Trophoblast cell (in vitro differentiated cells and primary cell): ENCODE measurements at regions not wholly inside any gene's neighbourhood (a gene's known extent, or its start where the extent isn't known, plus 50 kb on each side); places are given as distances from the start of the nearest gene placed in this dataset.

Experiments used
- DNase-seq, 2 donors: peaks; one replicate each; pipeline ENCODE4 v3.0.0-alpha.2; 2016
- H2AFZ ChIP-seq: 2 replicates; pipeline ENCODE4 v1.6.1; 2013; ENCODE audit warnings: low read length, moderate library complexity, mild to moderate bottlenecking; ENCODE audit not compliant: insufficient read depth, poor library complexity
- H2AK5ac ChIP-seq: 2 replicates; pipeline ENCODE4 v1.6.1; 2013; ENCODE audit warnings: mild to moderate bottlenecking, low read length
- H2BK120ac ChIP-seq: 2 replicates; pipeline ENCODE4 v1.6.1; 2013; ENCODE audit warnings: low read length, mild to moderate bottlenecking, moderate library complexity; ENCODE audit not compliant: insufficient read depth, poor library complexity
- H2BK12ac ChIP-seq: 2 replicates; pipeline ENCODE4 v1.6.1; 2013; ENCODE audit warnings: mild to moderate bottlenecking, low read length, moderate library complexity
- H2BK5ac ChIP-seq: 2 replicates; pipeline ENCODE4 v1.6.1; 2013; ENCODE audit warnings: low read length, low read depth, moderate library complexity, mild to moderate bottlenecking; ENCODE audit not compliant: poor library complexity
- H3K14ac ChIP-seq: 2 replicates; pipeline ENCODE4 v1.6.1; 2013; ENCODE audit warnings: mild to moderate bottlenecking, low read length
- H3K18ac ChIP-seq: 2 replicates; pipeline ENCODE4 v1.6.1; 2013; ENCODE audit warnings: mild to moderate bottlenecking, low read length
- H3K23ac ChIP-seq: 2 replicates; pipeline ENCODE4 v1.6.1; 2013; ENCODE audit warnings: low read length
- H3K27ac ChIP-seq: 2 replicates; pipeline ENCODE4 v1.5.1; 2013; ENCODE audit warnings: low read depth, mild to moderate bottlenecking, inconsistent platforms, low read length, moderate library complexity
- H3K27me3 ChIP-seq: 2 replicates; pipeline ENCODE4 v1.6.1; 2013; ENCODE audit warnings: inconsistent platforms, mild to moderate bottlenecking, low read length, moderate library complexity; ENCODE audit not compliant: insufficient read depth
- H3K36me3 ChIP-seq, 2 experiments: 1 replicate in 1 of 2; 2 replicates in 1 of 2; pipeline ENCODE4 v1.6.1; 2013; ENCODE audit warnings: low read length in 2 of 2, mild to moderate bottlenecking in 2 of 2, moderate library complexity in 1 of 2; ENCODE audit not compliant: insufficient read depth in 2 of 2, control insufficient read depth in 1 of 2
- H3K4ac ChIP-seq: 2 replicates; pipeline ENCODE4 v1.6.1; 2013; ENCODE audit warnings: low read depth, mild to moderate bottlenecking, low read length, moderate library complexity
- H3K4me1 ChIP-seq, 2 experiments: 1 replicate in 1 of 2; 2 replicates in 1 of 2; pipeline ENCODE4 v1.6.1; 2013; ENCODE audit warnings: low read length in 2 of 2, mild to moderate bottlenecking in 2 of 2, moderate library complexity in 1 of 2; ENCODE audit not compliant: insufficient read depth in 2 of 2, control insufficient read depth in 1 of 2
- H3K4me2 ChIP-seq: 2 replicates; pipeline ENCODE4 v1.6.1; 2013; ENCODE audit warnings: inconsistent platforms, mild to moderate bottlenecking, low read length, moderate library complexity
- H3K4me3 ChIP-seq: 2 replicates; pipeline ENCODE4 v1.5.1; 2013; ENCODE audit warnings: mild to moderate bottlenecking, low read depth, low read length, inconsistent platforms
- H3K79me1 ChIP-seq: one replicate; pipeline ENCODE4 v1.6.1; 2013; ENCODE audit warnings: low read length
- H3K79me2 ChIP-seq: 2 replicates; pipeline ENCODE4 v1.6.1; 2013; ENCODE audit warnings: low read length, mild to moderate bottlenecking; ENCODE audit not compliant: control insufficient read depth, insufficient read depth, poor library complexity
- H3K9ac ChIP-seq: 2 replicates; pipeline ENCODE4 v1.6.1; 2013; ENCODE audit warnings: mild to moderate bottlenecking, low read length
- H3K9me3 ChIP-seq: 2 replicates; pipeline ENCODE4 v1.6.1; 2013; ENCODE audit warnings: low read depth, mild to moderate bottlenecking, control low read depth, inconsistent platforms, low read length; ENCODE audit not compliant: insufficient read depth
- H4K12ac ChIP-seq: 2 replicates; pipeline ENCODE4 v1.6.1; 2013; ENCODE audit warnings: low read depth, mild to moderate bottlenecking, low read length, moderate library complexity
- H4K8ac ChIP-seq: 2 replicates; pipeline ENCODE4 v1.6.1; 2013; ENCODE audit warnings: low read depth, mild to moderate bottlenecking, low read length, moderate library complexity
- H4K91ac ChIP-seq: one replicate; pipeline ENCODE4 v1.6.1; 2013; ENCODE audit warnings: low read depth, mild to moderate bottlenecking, low read length, moderate library complexity
- WGBS: extraction: QIAGEN DNeasy Blood & Tissue Kit; methylation state at CpG from one replicate; pipeline ENCODE4 v1.1.7; 2013; ENCODE audit warnings: missing lambda C conversion rate; ENCODE audit not compliant: insufficient read length, insufficient coverage; ENCODE audit errors: extremely low coverage; 5-methylcytosine and 5-hydroxymethylcytosine counted together

GRCh38 chr5:86861512-86861911 lies 243.8 kb downstream of the COX7C start:
- Histone ChIP-seq H2AFZ (no peak overlapping the region), H3K4me1 (peaks cover 0 to 11% of the 10 kb centered on the region in 2 experiments), H2BK12ac (no peak overlapping the region), H2BK120ac (no peak overlapping the region), H2AK5ac (no peak overlapping the region), H3K79me1 (peaks cover 6% of the 10 kb centered on the region), H4K91ac (no peak overlapping the region), H3K27me3 (no peaks in the 10 kb centered on the region), H3K4me2 (no peak overlapping the region), H3K79me2 (no peaks in the 10 kb centered on the region), H3K36me3 (no peaks in the 10 kb centered on the region), H3K27ac (no peak overlapping the region), H4K12ac (no peak overlapping the region), H2BK5ac (no peak overlapping the region), H3K14ac (no peak overlapping the region), H3K9ac (no peak overlapping the region), H3K4me3 (no peak overlapping the region), H4K8ac (no peak overlapping the region), H3K9me3 (no peaks in the 10 kb centered on the region), H3K18ac (no peak overlapping the region), H3K4ac (no peak overlapping the region), H3K23ac (no peak overlapping the region)
- no CpG with 5 or more reads among the region's 2 CpGs for WGBS
- no peak for DNase-seq

- no peak overlapping the region for H3K9ac ChIP-seq
- H3K4me3 ChIP-seq = no peak overlapping the region
- no peak overlapping the region for H2AFZ ChIP-seq
- H3K36me3 ChIP-seq = no peaks in the 10 kb centered on the region
- no peak overlapping the region for H2BK12ac ChIP-seq
- H4K8ac ChIP-seq = no peak overlapping the region
- H3K79me1 ChIP-seq = peaks cover 6% of the 10 kb centered on the region
- no peak overlapping the region for H2BK120ac ChIP-seq
- H3K14ac ChIP-seq = no peak overlapping the region
- no peaks in the 10 kb centered on the region for H3K27me3 ChIP-seq
- H3K4me1 ChIP-seq = peaks cover 0 to 11% of the 10 kb centered on the region in 2 experiments
- no peak overlapping the region for H4K12ac ChIP-seq
- WGBS = no CpG with 5 or more reads among the region's 3 CpGs
- no peak overlapping the region for H3K4ac ChIP-seq
- no peak overlapping the region for H2AK5ac ChIP-seq
- H3K18ac ChIP-seq = no peak overlapping the region
- no peak overlapping the region for H3K23ac ChIP-seq
- no peaks in the 10 kb centered on the region for H3K79me2 ChIP-seq
- DNase-seq = no peak
- H2BK5ac ChIP-seq = no peak overlapping the region
- H3K27ac ChIP-seq = no peak overlapping the region
- H3K9me3 ChIP-seq = no peaks in the 10 kb centered on the region
- H4K91ac ChIP-seq = no peak overlapping the region
- H3K4me2 ChIP-seq = no peak overlapping the region
Measured at GRCh38 chr5:86862093-86862492, 244.4 kb downstream of the COX7C start.

GRCh38 chr5:86864051-86864450 lies 246.3 kb downstream of the COX7C start:
- H3K79me2 ChIP-seq = no peaks in the 10 kb centered on the region
- H3K36me3 ChIP-seq = no peaks in the 10 kb centered on the region
- H2AFZ ChIP-seq = no peak overlapping the region
- peak overlapping the region; percentile 27 for H2BK5ac ChIP-seq
- no peak overlapping the region for H3K14ac ChIP-seq
- H2BK12ac ChIP-seq = no peak overlapping the region
- H3K79me1 ChIP-seq = peaks cover 2% of the 10 kb centered on the region
- no peak overlapping the region for H3K9ac ChIP-seq
- no peak overlapping the region for H4K8ac ChIP-seq
- no peak overlapping the region for H3K27ac ChIP-seq
- peaks cover 0 to 9% of the 10 kb centered on the region in 2 experiments for H3K4me1 ChIP-seq
- no peak for DNase-seq
- no CpG with 5 or more reads among the region's 4 CpGs for WGBS
- H3K4ac ChIP-seq = no peak overlapping the region
- H2BK120ac ChIP-seq = no peak overlapping the region
- H4K12ac ChIP-seq = no peak overlapping the region
- H3K27me3 ChIP-seq = no peaks in the 10 kb centered on the region
- H3K23ac ChIP-seq = no peak overlapping the region
- no peak overlapping the region for H2AK5ac ChIP-seq
- no peak overlapping the region for H3K18ac ChIP-seq
- H3K4me3 ChIP-seq = no peak overlapping the region
- H3K4me2 ChIP-seq = no peak overlapping the region
- no peak overlapping the region for H4K91ac ChIP-seq
- H3K9me3 ChIP-seq = no peaks in the 10 kb centered on the region

GRCh38 chr5:86865256-86865785 lies 247.6 kb downstream of the COX7C start:
- DNase-seq = no peak
- H4K8ac ChIP-seq = no peak overlapping the region
- no CpG with 5 or more reads among the region's 2 CpGs for WGBS
- H3K79me1 ChIP-seq = peaks cover 2% of the 10 kb centered on the region
- no peak overlapping the region for H2BK5ac ChIP-seq
- H3K18ac ChIP-seq = no peak overlapping the region
- H2BK120ac ChIP-seq = no peak overlapping the region
- H3K27ac ChIP-seq = no peak overlapping the region
- H3K27me3 ChIP-seq = no peaks in the 10 kb centered on the region
- no peak overlapping the region for H3K4me2 ChIP-seq
- H2AFZ ChIP-seq = no peak overlapping the region
- H3K79me2 ChIP-seq = no peaks in the 10 kb centered on the region
- no peak overlapping the region for H3K4ac ChIP-seq
- H4K91ac ChIP-seq = no peak overlapping the region
- H3K36me3 ChIP-seq = no peaks in the 10 kb centered on the region
- H3K4me3 ChIP-seq = no peak overlapping the region
- H3K4me1 ChIP-seq = peaks cover 0 to 9% of the 10 kb centered on the region in 2 experiments
- no peak overlapping the region for H3K9ac ChIP-seq
- H3K14ac ChIP-seq = no peak overlapping the region
- H4K12ac ChIP-seq = no peak overlapping the region
- no peak overlapping the region for H2AK5ac ChIP-seq
- no peaks in the 10 kb centered on the region for H3K9me3 ChIP-seq
- no peak overlapping the region for H3K23ac ChIP-seq
- H2BK12ac ChIP-seq = peak overlapping the region; percentile 40
